ENCODE measurements at regions not wholly inside any gene's neighbourhood (a gene's known extent, or its start where the extent isn't known, plus 50 kb on each side); places are given as distances from the start of the nearest gene placed in this dataset.

- TF ChIP-seq, protein P1, sequence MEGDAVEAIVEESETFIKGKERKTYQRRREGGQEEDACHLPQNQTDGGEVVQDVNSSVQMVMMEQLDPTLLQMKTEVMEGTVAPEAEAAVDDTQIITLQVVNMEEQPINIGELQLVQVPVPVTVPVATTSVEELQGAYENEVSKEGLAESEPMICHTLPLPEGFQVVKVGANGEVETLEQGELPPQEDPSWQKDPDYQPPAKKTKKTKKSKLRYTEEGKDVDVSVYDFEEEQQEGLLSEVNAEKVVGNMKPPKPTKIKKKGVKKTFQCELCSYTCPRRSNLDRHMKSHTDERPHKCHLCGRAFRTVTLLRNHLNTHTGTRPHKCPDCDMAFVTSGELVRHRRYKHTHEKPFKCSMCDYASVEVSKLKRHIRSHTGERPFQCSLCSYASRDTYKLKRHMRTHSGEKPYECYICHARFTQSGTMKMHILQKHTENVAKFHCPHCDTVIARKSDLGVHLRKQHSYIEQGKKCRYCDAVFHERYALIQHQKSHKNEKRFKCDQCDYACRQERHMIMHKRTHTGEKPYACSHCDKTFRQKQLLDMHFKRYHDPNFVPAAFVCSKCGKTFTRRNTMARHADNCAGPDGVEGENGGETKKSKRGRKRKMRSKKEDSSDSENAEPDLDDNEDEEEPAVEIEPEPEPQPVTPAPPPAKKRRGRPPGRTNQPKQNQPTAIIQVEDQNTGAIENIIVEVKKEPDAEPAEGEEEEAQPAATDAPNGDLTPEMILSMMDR (IDR thresholded peaks at IDR 0.05) = no peak
- TF ChIP-seq POLR2A (IDR thresholded peaks at IDR 0.05; ENCODE audit: low read depth) (no peak), EP300 (IDR thresholded peaks at IDR 0.05) (no peak)
Observed at GRCh38 chr1:38125837-38126520, 79.4 kb upstream of the POU3F1 start.
